ENCODE measurements at regions not wholly inside any gene's neighbourhood (a gene's known extent, or its start where the extent isn't known, plus 50 kb on each side); places are given as distances from the start of the nearest gene placed in this dataset.
"Not testable (repeated sequence)": the region's sequence is repeated elsewhere in the genome, so short reads cannot be mapped to it uniquely, and the experiment has no call there.

DNA sequence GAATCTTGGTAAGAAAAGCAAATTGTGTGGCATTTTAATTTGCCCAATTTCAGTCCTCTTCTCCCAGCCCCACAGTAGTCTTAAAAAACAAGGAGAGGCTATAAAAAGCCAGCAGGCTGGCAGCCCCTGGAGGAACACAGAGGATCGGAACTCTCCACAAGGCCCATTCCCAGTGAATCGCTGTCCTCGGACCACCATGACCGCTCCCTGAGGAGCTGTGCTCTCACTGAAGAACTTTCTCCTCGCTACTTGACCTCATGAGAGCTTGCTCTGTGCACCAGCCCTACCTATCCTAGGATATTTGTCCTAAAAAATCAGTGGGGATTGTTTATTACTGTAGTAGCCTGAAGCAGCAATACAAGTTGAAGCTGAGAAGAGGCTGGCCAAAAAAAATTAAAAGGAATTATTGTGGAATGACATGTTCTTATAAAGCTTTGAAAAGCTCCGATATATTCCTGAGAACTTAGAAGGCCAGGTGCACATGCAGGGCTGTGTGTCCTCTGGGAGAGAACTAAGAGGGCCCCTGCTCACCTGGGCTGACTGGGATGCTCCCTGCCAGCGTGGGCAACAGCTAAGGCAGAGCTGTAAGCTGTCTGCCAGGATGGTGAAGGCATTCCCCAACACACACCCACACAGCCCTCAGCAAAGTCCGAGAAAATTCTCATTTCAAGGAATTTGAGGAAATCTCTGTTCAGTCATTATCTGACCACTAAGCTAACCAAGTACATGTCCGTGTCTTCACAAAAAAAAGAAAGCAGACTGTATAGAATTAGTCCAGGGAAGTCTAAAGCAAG lies 148.8 kb upstream of the SFSWAP start:
- ChIA-PET POLR2A (no interaction called here), CTCF (interaction anchor here (1.1 kb wide), 1 partner anchor 28 kb away, joined by 3 read pairs; no protein-coding TSS in a partner anchor)
- TF ChIP-seq, protein P1, sequence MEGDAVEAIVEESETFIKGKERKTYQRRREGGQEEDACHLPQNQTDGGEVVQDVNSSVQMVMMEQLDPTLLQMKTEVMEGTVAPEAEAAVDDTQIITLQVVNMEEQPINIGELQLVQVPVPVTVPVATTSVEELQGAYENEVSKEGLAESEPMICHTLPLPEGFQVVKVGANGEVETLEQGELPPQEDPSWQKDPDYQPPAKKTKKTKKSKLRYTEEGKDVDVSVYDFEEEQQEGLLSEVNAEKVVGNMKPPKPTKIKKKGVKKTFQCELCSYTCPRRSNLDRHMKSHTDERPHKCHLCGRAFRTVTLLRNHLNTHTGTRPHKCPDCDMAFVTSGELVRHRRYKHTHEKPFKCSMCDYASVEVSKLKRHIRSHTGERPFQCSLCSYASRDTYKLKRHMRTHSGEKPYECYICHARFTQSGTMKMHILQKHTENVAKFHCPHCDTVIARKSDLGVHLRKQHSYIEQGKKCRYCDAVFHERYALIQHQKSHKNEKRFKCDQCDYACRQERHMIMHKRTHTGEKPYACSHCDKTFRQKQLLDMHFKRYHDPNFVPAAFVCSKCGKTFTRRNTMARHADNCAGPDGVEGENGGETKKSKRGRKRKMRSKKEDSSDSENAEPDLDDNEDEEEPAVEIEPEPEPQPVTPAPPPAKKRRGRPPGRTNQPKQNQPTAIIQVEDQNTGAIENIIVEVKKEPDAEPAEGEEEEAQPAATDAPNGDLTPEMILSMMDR (IDR thresholded peaks at IDR 0.05; ENCODE audit: control extremely low read depth, extremely low read depth, low read depth, missing control alignments): no peak
- DNase-seq (ENCODE audit: extremely low spot score): no peak

GRCh38 chr12:131564138-131564727 lies 146.7 kb upstream of the SFSWAP start:
- POLR2A ChIA-PET; DNase-seq (ENCODE audit: extremely low spot score); CTCF ChIA-PET: not testable (repeated sequence)

DNA sequence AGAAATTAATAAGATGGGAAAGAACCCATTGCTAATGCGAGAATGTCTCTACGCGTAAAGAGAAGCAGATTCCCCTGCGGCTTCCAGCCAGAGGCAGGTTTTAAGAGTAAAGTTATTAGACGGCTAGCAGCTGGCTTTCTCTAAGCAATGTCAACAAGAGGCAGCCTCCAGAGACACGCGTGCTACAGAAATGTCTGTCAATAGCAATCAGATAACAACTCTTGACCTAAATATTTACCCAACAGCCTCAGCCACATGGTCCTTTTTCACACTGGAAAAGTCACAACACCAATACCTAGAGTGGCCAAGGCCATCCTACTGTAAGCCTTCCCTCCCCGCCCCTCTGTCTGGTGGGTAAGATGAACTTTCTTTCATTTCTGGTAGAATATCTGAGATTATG lies 146.0 kb upstream of the SFSWAP start:
- TF ChIP-seq, protein P1 (IDR thresholded peaks at IDR 0.05; ENCODE audit: control extremely low read depth, extremely low read depth, low read depth, missing control alignments): no peak
- CTCF ChIA-PET: no interaction called here

DNA sequence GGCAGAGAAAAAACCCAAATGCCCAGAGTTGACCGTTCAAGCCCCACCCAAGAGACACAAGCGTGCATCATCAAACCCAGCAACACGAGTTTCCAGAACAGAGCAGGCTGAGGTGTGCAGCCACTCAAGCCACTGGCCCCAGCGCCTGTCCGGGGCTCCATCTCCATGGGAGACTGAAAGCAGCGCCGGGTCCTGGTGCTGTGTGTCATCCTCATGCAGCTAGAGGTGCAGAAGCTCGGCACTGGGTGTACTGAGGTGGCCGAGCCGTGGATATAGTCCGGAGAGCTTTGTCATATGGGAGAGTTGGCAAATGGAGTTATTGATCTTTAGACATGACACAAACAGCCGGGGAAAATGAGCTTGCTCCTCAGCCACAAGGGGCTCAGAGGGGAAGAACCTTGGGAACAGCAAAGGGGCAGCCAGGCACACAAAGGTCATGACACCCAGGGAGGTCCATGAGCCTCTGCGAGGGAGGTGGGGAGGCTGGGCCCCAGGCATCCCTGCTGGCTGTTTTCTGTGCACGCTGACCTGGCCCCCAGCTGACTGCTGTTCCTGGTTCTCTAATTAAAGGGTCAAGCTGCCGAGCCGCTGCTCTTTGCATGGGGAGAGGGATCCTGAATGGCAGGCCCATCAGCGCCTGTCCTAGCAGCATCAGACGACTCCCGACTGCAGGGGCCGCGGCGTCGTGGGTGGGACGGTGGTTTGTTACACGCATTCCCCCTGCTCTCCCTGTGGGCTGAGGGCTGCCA lies 145.4 kb upstream of the SFSWAP start:
- TF ChIP-seq, protein P1 (IDR thresholded peaks at IDR 0.05; ENCODE audit: control extremely low read depth, extremely low read depth, low read depth, missing control alignments): no peak
- no peak for DNase-seq (ENCODE audit: extremely low spot score)
- ChIA-PET CTCF (no interaction called here), POLR2A (no interaction called here)

More for the DNA sequence above, 146.0 kb upstream of the SFSWAP start:
- DNase-seq (ENCODE audit: extremely low spot score): no peak
- POLR2A ChIA-PET: no interaction called here

DNA sequence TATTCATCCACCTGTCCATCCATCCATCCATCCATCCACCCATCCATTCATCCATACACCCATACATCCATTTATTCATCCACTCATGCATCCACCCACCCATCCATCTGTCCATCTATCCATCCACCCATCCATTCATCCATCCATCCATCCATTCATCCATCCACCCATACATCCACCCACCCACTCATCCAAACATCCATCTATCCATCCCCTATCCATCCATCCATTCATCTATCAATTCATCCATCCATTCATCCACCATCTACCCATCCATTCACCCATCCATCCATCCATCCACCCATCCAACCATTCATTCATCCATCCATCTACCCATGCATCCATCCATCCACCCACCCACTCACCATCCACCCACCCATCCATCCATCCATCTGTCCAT lies 142.6 kb upstream of the SFSWAP start:
- CTCF ChIA-PET: no interaction called here
- POLR2A ChIA-PET: no interaction called here
- TF ChIP-seq, protein P1 (IDR thresholded peaks at IDR 0.05; ENCODE audit: control extremely low read depth, extremely low read depth, low read depth, missing control alignments): no peak
- DNase-seq (ENCODE audit: extremely low spot score): no peak

- POLR2A ChIA-PET: no interaction called here
- DNase-seq (ENCODE audit: extremely low spot score): no peak
- CTCF ChIA-PET: no interaction called here
- TF ChIP-seq, protein P1 (IDR thresholded peaks at IDR 0.05; ENCODE audit: control extremely low read depth, extremely low read depth, low read depth, missing control alignments): no peak
These were observed 140.3 kb upstream of the SFSWAP start for GRCh38 chr12:131570596-131570995.

DNA sequence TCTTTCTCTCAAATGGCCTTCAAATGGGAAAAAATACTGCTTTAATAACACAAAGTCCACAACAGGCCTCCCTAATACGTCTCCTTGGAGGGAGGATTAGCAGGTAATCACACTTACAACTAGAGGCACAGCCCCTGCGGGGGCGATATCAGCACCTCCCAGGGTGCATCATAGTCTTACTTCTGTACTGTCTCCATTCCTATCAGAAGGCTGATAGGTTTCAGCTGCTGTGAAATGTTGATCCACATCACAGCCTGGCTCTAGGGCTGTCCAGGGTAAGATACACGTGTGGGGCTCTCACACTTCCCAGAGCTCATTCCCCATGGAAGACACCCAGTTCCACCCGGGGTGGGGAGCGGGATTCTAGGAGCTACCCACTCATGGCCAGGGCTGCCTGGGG lies 139.1 kb upstream of the SFSWAP start:
- ChIA-PET CTCF (no interaction called here), POLR2A (no interaction called here)
- no peak for DNase-seq (ENCODE audit: extremely low spot score)
- TF ChIP-seq, protein P1 (IDR thresholded peaks at IDR 0.05; ENCODE audit: control extremely low read depth, extremely low read depth, low read depth, missing control alignments): no peak

Data from GM10248 (cell line).